OCI-LY3 (cell line): ENCODE measurements at regions not wholly inside any gene's neighbourhood (a gene's known extent, or its start where the extent isn't known, plus 50 kb on each side); places are given as distances from the start of the nearest gene placed in this dataset.
A peak's percentile ranks its signal among the peaks of the same experiment; 100 is the strongest.

Experiments
- H2AFZ ChIP-seq: fragments of 200-600, 300-600 bp; shearing (Covaris generic); 2 replicates; pipeline ENCODE4 v1.6.0; 2014; ENCODE audit warnings: antibody characterized with exemption, low read depth, low read length
- H3K27ac ChIP-seq: fragments of 200-600, 300-600 bp; sonication (generic); 2 replicates; pipeline ENCODE4 v1.5.1; 2014; ENCODE audit warnings: mild to moderate bottlenecking, low read length, moderate library complexity, mixed read lengths
- H3K27me3 ChIP-seq: fragments of 200-600, 300-600 bp; sonication (generic); 2 replicates; pipeline ENCODE4 v1.6.1; 2014; ENCODE audit warnings: low read depth, low read length, mixed read lengths
- H3K36me3 ChIP-seq: fragments of 200-600, 300-600 bp; sonication (generic); replicated peaks from 2 replicates; pipeline ENCODE3; 2014; ENCODE audit warnings: low read depth, low read length, mixed read lengths
- H3K4me1 ChIP-seq: fragments of 300-600, 200-600 bp; sonication (generic); 2 replicates; pipeline ENCODE4 v1.6.1; 2014; ENCODE audit warnings: low read length, mixed read lengths
- H3K4me2 ChIP-seq: fragments of 200-600, 300-600 bp; sonication (generic); 2 replicates; pipeline ENCODE4 v1.6.1; 2014; ENCODE audit warnings: low read length, mixed read lengths
- H3K4me3 ChIP-seq: fragments of 300-600, 200-600 bp; sonication (generic); 2 replicates; pipeline ENCODE4 v1.5.1; 2014; ENCODE audit warnings: antibody characterized with exemption, mild to moderate bottlenecking, low read length, moderate library complexity
- H3K79me2 ChIP-seq: fragments of 300-600, 200-600 bp; shearing (Covaris generic); 2 replicates; pipeline ENCODE4 v1.6.1; 2014; ENCODE audit warnings: mild to moderate bottlenecking, low read length, mixed read lengths
- H3K9ac ChIP-seq: fragments of 300-600, 200-600 bp; shearing (Covaris generic); 2 replicates; pipeline ENCODE4 v1.6.0; 2014; ENCODE audit warnings: mild to moderate bottlenecking, low read length, moderate library complexity
- H3K9me3 ChIP-seq: fragments of 200-600, 300-600 bp; shearing (Covaris generic); 2 replicates; pipeline ENCODE4 v1.6.1; 2014; ENCODE audit warnings: low read length, mixed read lengths; ENCODE audit not compliant: insufficient read depth
- H4K20me1 ChIP-seq: fragments of 200-600, 300-600 bp; sonication (generic); 2 replicates; pipeline ENCODE4 v1.6.1; 2016; ENCODE audit warnings: low read length, mixed read lengths; ENCODE audit not compliant: insufficient read depth
- EZH2phosphoT487 ChIP-seq: fragments of 200-600 bp; shearing (Covaris generic); IDR thresholded peaks from 2 replicates; pipeline ENCODE4 v1.6.1; 2018; ENCODE audit warnings: antibody characterized with exemption, mixed run types, low read depth
- TF ChIP-seq, protein P1 (sequence below): fragments of 200-600, 300-600 bp; sonication (generic); IDR thresholded peaks from 2 replicates; pipeline ENCODE4 v1.5.1; 2014; ENCODE audit warnings: antibody characterized with exemption, low read length, low read depth

DNA sequence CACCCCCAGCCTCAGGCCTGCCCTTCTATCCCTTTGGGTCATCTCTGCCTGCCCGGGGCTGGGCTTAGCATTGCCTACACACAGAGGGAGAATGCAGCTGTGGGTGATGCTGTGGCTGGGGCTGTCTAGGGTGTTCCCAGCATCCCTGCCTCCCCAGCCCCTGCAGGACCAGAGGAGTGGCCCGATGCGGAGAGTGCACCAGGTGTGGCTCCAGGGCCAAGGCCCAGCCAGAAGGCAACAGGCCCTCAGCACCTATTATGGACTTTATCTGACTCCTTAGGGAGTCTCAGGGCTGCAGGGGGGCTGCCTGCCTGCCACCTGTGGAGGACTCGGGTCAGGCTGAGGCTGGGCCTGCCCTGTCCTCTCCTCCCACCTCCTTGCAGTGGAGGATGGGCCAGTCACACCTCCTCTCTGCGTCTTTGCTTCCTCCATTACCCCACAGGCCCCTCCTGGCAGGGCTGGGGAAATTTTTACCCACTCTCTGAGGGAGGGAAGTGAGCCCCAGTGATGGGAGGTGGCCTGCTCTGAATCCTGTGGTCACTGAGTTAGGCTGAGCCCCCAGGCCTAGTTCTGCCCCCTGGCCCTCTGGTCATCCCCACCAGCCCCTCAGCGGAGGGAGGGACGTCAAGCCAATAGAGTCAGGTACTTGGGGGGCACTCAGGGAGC is 92.9 kb upstream of the PCBD1 start:
- Histone ChIP-seq H3K4me3 (no peak overlapping the region), H3K36me3 (no peaks in the 10 kb centered on the region), H3K4me1 (peaks cover 6% of the 10 kb centered on the region), H3K27me3 (no peaks in the 10 kb centered on the region), H3K9ac (no peak overlapping the region), H4K20me1 (no peaks in the 10 kb centered on the region), H3K4me2 (no peak overlapping the region), H3K79me2 (no peaks in the 10 kb centered on the region), H3K27ac (no peak overlapping the region), H2AFZ (no peak overlapping the region), H3K9me3 (no peaks in the 10 kb centered on the region)
- TF ChIP-seq, protein P1, sequence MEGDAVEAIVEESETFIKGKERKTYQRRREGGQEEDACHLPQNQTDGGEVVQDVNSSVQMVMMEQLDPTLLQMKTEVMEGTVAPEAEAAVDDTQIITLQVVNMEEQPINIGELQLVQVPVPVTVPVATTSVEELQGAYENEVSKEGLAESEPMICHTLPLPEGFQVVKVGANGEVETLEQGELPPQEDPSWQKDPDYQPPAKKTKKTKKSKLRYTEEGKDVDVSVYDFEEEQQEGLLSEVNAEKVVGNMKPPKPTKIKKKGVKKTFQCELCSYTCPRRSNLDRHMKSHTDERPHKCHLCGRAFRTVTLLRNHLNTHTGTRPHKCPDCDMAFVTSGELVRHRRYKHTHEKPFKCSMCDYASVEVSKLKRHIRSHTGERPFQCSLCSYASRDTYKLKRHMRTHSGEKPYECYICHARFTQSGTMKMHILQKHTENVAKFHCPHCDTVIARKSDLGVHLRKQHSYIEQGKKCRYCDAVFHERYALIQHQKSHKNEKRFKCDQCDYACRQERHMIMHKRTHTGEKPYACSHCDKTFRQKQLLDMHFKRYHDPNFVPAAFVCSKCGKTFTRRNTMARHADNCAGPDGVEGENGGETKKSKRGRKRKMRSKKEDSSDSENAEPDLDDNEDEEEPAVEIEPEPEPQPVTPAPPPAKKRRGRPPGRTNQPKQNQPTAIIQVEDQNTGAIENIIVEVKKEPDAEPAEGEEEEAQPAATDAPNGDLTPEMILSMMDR = no peak
- no peak for TF ChIP-seq EZH2phosphoT487

DNA sequence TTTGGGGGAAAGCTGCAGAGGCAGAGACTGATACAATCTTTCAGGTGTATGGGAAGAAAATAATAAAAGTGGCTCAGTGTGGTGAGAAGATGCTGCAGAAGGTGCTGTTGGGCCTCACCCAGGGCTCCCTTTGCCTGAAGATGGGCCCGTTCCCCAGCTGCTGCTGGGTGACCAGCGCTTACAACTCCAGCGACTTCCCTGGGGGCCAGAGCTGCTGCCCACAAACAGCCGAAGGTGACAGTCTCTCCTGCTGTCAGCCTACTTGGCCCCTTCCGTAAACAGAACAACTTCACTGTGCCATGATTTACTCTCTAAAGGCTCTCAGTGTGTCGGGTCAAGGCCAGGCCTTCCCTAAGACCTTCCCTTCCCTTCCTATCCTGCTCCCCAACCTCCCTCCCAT is 93.6 kb upstream of the PCBD1 start:
- Histone ChIP-seq H3K27me3 (no peaks in the 10 kb centered on the region), H3K9ac (no peak overlapping the region), H4K20me1 (no peaks in the 10 kb centered on the region), H3K27ac (no peak overlapping the region), H3K79me2 (no peaks in the 10 kb centered on the region), H3K4me3 (no peak overlapping the region), H3K36me3 (no peaks in the 10 kb centered on the region), H3K4me2 (no peak overlapping the region), H3K9me3 (no peaks in the 10 kb centered on the region), H3K4me1 (peaks cover 6% of the 10 kb centered on the region), H2AFZ (peak overlapping the region; percentile 70; the same call in 1 of the 2 replicates)
- TF ChIP-seq EZH2phosphoT487 = no peak
- TF ChIP-seq, protein P1 = no peak

DNA sequence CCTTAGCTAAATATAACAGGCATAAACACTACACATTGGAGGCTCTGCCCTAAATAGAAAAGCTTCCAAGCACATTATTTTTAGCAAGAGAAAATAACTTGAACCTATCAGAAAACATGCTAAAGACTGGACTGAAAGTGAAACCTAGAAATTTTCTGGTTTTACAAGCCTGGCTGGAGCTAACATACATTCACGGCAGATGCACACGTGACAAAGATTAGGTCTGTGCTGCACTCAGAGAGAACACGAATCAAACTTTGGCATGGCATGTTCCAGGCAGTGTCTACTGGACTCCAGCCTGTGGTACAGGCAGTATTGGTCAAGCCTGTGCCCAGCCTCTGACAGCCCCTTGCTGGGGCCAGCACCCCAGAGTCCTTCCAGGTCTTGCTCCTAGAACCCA is 94.1 kb upstream of the PCBD1 start:
- Histone ChIP-seq H3K9me3 (no peaks in the 10 kb centered on the region), H3K9ac (no peak overlapping the region), H3K36me3 (no peaks in the 10 kb centered on the region), H3K27me3 (no peaks in the 10 kb centered on the region), H3K79me2 (no peaks in the 10 kb centered on the region), H2AFZ (peak overlapping the region; percentile 70; the same call in 1 of the 2 replicates), H4K20me1 (no peaks in the 10 kb centered on the region), H3K4me3 (no peak overlapping the region), H3K4me1 (peaks cover 6% of the 10 kb centered on the region), H3K27ac (no peak overlapping the region), H3K4me2 (peak overlapping the region; percentile 24; the same call in 1 of the 2 replicates)
- TF ChIP-seq, protein P1 = no peak
- no peak for TF ChIP-seq EZH2phosphoT487

DNA sequence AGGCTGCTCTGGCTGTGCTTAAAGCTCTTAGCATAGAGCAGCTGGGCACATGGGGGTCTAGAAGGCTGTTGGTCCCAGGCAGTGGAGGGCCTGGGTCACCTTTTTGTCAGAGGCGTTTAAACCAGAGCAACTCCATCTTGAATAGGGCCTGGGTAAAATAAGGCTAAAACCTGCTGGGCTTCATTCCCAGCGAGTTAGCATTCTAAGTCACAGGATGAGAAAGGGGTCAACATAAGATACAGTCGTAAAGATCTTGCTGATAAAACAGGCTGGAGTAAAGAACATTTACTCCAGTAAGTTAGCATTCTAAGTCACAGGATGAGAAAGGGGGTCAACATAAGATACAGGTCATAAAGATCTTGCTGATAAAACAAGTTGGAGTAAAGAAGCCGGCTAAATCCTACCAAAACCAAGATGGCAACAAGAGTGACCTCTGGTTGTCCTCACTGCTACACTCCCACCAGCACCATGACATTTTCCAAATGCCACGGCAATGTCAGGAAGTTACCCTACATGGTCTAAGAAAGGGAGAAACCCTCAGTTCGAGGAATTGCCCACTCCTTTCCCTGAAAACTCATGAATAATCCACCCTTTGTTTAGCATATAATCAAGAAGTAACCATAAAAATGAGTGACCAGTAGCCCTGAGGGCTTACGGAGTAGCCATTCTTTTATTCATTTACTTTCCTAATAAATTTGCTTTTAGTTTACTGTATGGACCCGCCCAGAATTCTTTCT is 96.8 kb upstream of the PCBD1 start:
- no peaks in the 10 kb centered on the region for H3K27me3 ChIP-seq
- H3K36me3 ChIP-seq = no peaks in the 10 kb centered on the region
- no peak overlapping the region for H3K9ac ChIP-seq
- TF ChIP-seq EZH2phosphoT487 = no peak
- TF ChIP-seq, protein P1 = no peak
- H3K9me3 ChIP-seq = no peaks in the 10 kb centered on the region
- no peaks in the 10 kb centered on the region for H3K79me2 ChIP-seq
- no peak overlapping the region for H2AFZ ChIP-seq
- H4K20me1 ChIP-seq = no peaks in the 10 kb centered on the region
- no peak overlapping the region for H3K27ac ChIP-seq
- H3K4me2 ChIP-seq = no peak overlapping the region
- peaks cover 6% of the 10 kb centered on the region for H3K4me1 ChIP-seq
- no peak overlapping the region for H3K4me3 ChIP-seq
